Activated T-cell treated with anti-CD3 and anti-CD28 coated beads, Interleukin-2, amount 50 U/mL, for 4 hours (primary cell): ENCODE measurements at regions not wholly inside any gene's neighbourhood (a gene's known extent, or its start where the extent isn't known, plus 50 kb on each side); places are given as distances from the start of the nearest gene placed in this dataset.
A peak's percentile ranks its signal among the peaks of the same experiment; 100 is the strongest.
"Not testable (repeated sequence)": the region's sequence is repeated elsewhere in the genome, so short reads cannot be mapped to it uniquely, and the experiment has no call there.

Source experiments
- ATAC-seq, 2 donors: fragments of 200-7000 bp; cut with Tn5 transposase; one replicate each; pipeline ENCODE4 v1.10.0; 2021
- DNase-seq: peaks from one replicate; pipeline ENCODE4 v3.0.0-alpha.2; 2020
- H3K27me3 Mint-ChIP-seq: one replicate; pipeline ENCODE4 v1.8.0; 2021; ENCODE audit warnings: low read depth, mixed read lengths
- H3K36me3 Mint-ChIP-seq: one replicate; pipeline ENCODE4 v1.8.0; 2022; ENCODE audit warnings: mixed read lengths; ENCODE audit not compliant: insufficient read depth
- H3K4me1 Mint-ChIP-seq: one replicate; pipeline ENCODE4 v1.8.0; 2021; ENCODE audit warnings: low read depth, mixed read lengths
- H3K4me3 Mint-ChIP-seq: one replicate; pipeline ENCODE4 v1.8.0; 2021; ENCODE audit warnings: mild to moderate bottlenecking, moderate library complexity, mixed read lengths
- H3K9me3 Mint-ChIP-seq: one replicate; pipeline ENCODE4 v1.8.0; 2021; ENCODE audit warnings: mixed read lengths

- Mint-ChIP-seq H3K4me1 (no peaks in the 10 kb centered on the region), H3K36me3 (no peaks in the 10 kb centered on the region), H3K27me3 (peaks cover 22% of the 10 kb centered on the region), H3K4me3 (no peak overlapping the region), H3K9me3 (peaks cover 10% of the 10 kb centered on the region)
- DNase-seq (no peak), ATAC-seq (no peak)
These were observed 231.0 kb downstream of the RAB11FIP4 start for GRCh38 chr17:31622500-31622899.

- H3K36me3 Mint-ChIP-seq, result no peaks in the 10 kb centered on the region
These were observed 230.1 kb downstream of the RAB11FIP4 start for GRCh38 chr17:31621566-31621965.

DNA sequence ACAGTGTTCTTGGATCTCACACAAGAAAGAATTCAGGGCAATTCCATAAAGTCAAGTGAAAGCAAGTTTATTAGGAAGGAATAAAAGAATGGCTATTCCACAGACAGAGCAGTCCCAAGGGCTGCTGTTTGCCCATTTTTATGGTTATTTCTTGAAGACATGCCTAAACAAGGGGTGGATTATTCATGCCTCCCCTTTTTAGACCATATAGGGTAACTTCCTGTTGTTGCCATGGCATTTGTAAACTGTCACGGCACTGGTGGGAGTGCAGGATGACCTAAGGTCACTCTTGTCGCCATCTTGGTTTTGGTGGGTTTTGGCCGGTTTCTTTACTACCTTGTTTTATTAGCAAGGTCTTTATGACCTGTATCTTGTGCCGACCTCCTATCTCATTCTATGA lies 219.6 kb downstream of the RAB11FIP4 start:
- H3K9me3 Mint-ChIP-seq, H3K4me3 Mint-ChIP-seq, H3K27me3 Mint-ChIP-seq, DNase-seq, H3K4me1 Mint-ChIP-seq, H3K36me3 Mint-ChIP-seq, ATAC-seq: not testable (repeated sequence)

More at GRCh38 chr17:31621566-31621965, 230.1 kb downstream of the RAB11FIP4 start:
- no peak for ATAC-seq
- H3K4me3 Mint-ChIP-seq, result no peak overlapping the region
- DNase-seq, result no peak
- H3K9me3 Mint-ChIP-seq, result peaks cover 10% of the 10 kb centered on the region
- H3K27me3 Mint-ChIP-seq, result peaks cover 19% of the 10 kb centered on the region
- H3K4me1 Mint-ChIP-seq, result no peaks in the 10 kb centered on the region

GRCh38 chr17:31609996-31610910 lies 218.8 kb downstream of the RAB11FIP4 start:
- H3K4me1 Mint-ChIP-seq, result no peaks in the 10 kb centered on the region
- ATAC-seq, result no peak

GRCh38 chr17:31609331-31609730 lies 217.9 kb downstream of the RAB11FIP4 start:
- H3K9me3 Mint-ChIP-seq, result no peaks in the 10 kb centered on the region
- H3K4me3 Mint-ChIP-seq, result no peak overlapping the region
- ATAC-seq, result no peak
- no peak for DNase-seq
- H3K4me1 Mint-ChIP-seq, result no peaks in the 10 kb centered on the region
- H3K27me3 Mint-ChIP-seq, result peaks cover 3% of the 10 kb centered on the region
- H3K36me3 Mint-ChIP-seq, result no peaks in the 10 kb centered on the region

More at GRCh38 chr17:31609996-31610910, 218.8 kb downstream of the RAB11FIP4 start:
- H3K36me3 Mint-ChIP-seq, result no peaks in the 10 kb centered on the region
- DNase-seq, result no peak
- peaks cover 3% of the 10 kb centered on the region for H3K27me3 Mint-ChIP-seq
- H3K4me3 Mint-ChIP-seq, result no peak overlapping the region
- H3K9me3 Mint-ChIP-seq, result no peaks in the 10 kb centered on the region

DNA sequence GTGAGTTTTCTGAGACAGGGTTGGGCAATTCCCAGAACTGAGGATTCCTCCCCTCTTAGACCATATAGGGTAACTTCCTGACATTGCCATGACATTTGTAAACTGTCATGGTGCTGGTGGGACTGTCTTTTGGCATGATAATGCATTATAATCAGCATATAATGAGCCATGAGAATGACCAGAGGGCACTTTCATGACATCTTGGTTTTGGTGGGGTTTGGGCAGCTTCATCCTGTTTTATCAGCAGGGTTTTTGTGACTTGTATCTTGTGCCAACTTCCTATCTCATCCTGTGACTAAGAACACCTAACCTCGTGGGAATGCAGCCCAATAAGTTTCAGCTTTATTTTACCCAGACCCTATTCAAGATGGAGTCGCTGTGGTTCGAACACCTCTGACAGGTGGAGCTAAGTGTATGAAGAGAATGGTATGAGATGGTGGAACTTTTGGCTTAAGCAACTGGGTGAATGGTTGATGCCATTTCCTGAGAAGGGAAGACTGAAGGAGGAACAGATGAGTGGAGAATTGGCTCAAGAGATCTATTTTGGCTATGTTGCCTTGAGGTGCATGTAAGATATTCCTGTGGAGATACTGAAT lies 217.3 kb downstream of the RAB11FIP4 start:
- Mint-ChIP-seq H3K4me3 (no peak overlapping the region), H3K9me3 (no peaks in the 10 kb centered on the region), H3K36me3 (no peaks in the 10 kb centered on the region), H3K27me3 (peaks cover 4% of the 10 kb centered on the region), H3K4me1 (no peaks in the 10 kb centered on the region)
- ATAC-seq (no peak), DNase-seq (no peak)

DNA sequence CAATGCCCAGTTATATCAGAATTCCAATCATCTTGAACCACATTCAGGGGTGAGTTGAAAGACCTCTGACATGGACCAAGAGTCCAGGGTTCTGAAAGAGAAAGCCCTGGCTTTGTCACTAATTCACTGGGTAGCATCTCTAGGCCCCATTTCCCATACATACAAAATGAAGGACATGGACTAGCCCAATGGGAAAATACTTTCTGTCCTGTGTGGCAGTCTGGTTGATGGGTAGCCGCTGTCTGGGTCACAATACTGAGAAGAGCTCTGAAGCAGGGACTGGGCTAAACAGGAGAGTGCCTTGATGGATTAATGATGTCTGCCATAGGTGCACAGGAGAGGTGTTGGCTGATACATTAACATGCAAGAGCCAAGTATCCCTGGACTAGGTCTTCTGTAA lies 214.3 kb downstream of the RAB11FIP4 start:
- Mint-ChIP-seq H3K27me3 (peaks cover 3% of the 10 kb centered on the region), H3K4me1 (no peaks in the 10 kb centered on the region), H3K9me3 (no peaks in the 10 kb centered on the region), H3K4me3 (no peak overlapping the region), H3K36me3 (no peaks in the 10 kb centered on the region)
- no peak for DNase-seq
- ATAC-seq, result no peak

- DNase-seq (no peak), ATAC-seq (no peak)
- Mint-ChIP-seq H3K36me3 (no peaks in the 10 kb centered on the region), H3K9me3 (no peaks in the 10 kb centered on the region), H3K4me1 (no peaks in the 10 kb centered on the region), H3K27me3 (peaks cover 1% of the 10 kb centered on the region), H3K4me3 (no peak overlapping the region)
These were observed 213.5 kb downstream of the RAB11FIP4 start for GRCh38 chr17:31604936-31605335.

DNA sequence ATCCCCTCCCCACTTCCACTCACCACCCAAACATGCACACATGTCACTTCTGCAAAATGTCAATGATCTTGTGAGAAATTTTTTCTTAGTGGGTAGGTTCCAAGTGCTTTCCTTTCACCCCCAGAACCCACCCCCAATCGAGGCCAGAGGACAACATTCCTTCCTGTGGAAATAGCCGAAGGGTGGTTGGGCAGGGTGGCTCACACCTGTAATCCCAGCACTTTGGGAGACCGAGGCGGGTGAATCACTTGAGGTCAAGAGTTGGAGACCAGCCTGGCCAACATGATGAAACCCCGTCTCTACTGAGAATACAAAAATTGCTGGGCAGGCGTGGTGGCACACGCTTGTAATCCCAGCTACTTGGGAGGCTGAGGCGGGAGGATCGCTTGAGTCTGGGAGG lies 208.7 kb downstream of the RAB11FIP4 start:
- not testable (repeated sequence) for H3K27me3 Mint-ChIP-seq

DNA sequence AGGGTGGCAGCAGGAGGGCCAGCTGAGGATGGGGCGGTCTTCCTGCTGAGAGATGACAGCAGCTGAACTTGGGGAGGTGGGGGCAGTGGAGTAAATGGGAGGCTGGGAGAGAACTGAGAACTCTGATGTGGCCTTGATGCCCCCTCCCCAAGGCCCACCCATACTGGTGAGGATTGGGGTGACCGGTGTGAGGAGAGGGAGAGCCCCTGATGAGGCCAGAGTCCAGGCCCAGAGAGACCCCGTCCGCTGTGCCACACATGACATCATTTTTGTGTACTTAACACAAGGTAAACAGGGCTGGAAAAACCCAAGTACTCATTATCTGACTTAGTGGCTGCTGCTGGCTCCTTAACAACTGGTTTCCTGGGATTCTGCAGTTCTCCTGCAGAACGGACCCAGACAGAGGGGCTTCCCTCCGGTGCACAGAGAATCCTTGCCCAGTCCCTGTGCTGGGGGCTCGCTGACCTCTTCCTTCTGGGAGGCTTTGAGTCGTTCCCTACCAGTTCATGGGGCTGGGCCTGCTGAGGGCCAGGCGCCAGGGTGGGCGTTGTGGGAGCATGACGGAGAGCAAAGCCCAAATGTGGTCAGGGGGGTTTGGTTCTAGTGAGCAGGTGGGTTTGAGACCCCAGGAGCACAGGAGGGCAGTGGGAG lies 207.6 kb downstream of the RAB11FIP4 start:
- H3K9me3 Mint-ChIP-seq, result no peaks in the 10 kb centered on the region
- no peak overlapping the region for H3K4me3 Mint-ChIP-seq
- no peak for ATAC-seq
- no peaks in the 10 kb centered on the region for H3K36me3 Mint-ChIP-seq
- H3K4me1 Mint-ChIP-seq, result peaks cover 2% of the 10 kb centered on the region
- no peak for DNase-seq
- no peaks in the 10 kb centered on the region for H3K27me3 Mint-ChIP-seq

More for the DNA sequence above, 208.7 kb downstream of the RAB11FIP4 start:
- not testable (repeated sequence) for ATAC-seq, H3K36me3 Mint-ChIP-seq, H3K4me1 Mint-ChIP-seq, H3K4me3 Mint-ChIP-seq, H3K9me3 Mint-ChIP-seq, DNase-seq

GRCh38 chr17:31598399-31598782 lies 206.9 kb downstream of the RAB11FIP4 start:
- Mint-ChIP-seq H3K4me1 (peaks cover 2% of the 10 kb centered on the region), H3K36me3 (no peaks in the 10 kb centered on the region), H3K9me3 (no peaks in the 10 kb centered on the region), H3K4me3 (no peak overlapping the region), H3K27me3 (no peaks in the 10 kb centered on the region)
- DNase-seq (no peak), ATAC-seq (no peak)

DNA sequence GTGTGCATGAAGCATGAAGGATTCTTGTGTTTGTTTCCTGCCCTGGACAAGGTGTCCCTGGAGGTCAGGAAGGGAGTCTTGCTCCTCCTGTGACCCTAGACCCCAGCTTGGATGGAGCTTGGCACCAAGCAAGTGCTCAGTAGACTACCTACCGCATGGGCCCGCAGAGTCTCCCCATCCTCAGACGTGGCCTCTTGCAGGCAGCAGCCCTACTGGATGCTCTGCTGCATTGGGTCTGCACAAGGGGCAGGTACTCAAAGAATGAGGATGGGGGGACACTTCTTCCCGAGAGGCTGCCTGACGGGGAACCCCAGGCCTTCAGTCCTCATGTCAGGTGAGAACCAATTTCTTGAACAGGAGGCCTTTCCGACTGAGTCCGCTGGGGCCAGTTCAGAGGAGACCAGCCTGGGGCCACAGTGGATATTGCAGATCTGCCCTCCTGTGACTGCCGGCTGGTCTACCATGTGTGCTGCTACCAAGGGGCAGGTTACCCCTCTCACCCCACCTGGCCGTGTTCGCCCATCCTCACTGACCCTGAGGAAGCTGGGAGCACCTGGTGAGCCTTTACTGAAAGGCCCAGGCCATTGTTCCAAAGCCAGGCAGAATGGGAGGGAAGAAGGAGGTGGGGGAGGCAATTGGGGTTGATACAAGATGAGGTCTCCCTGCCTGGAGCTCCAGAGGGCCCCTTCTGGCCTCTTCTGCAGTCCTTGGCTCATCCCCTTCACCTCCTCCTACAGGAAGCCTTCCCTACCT lies 206.3 kb downstream of the RAB11FIP4 start:
- no peaks in the 10 kb centered on the region for H3K27me3 Mint-ChIP-seq
- H3K4me1 Mint-ChIP-seq, result peaks cover 2% of the 10 kb centered on the region
- ATAC-seq (no peak), DNase-seq (no peak)
- no peak overlapping the region for H3K4me3 Mint-ChIP-seq
- H3K36me3 Mint-ChIP-seq, result no peaks in the 10 kb centered on the region
- H3K9me3 Mint-ChIP-seq, result no peaks in the 10 kb centered on the region

GRCh38 chr17:31596382-31597323 lies 205.2 kb downstream of the RAB11FIP4 start:
- Mint-ChIP-seq H3K36me3 (no peaks in the 10 kb centered on the region), H3K4me1 (peaks cover 2% of the 10 kb centered on the region), H3K27me3 (no peaks in the 10 kb centered on the region), H3K4me3 (no peak overlapping the region), H3K9me3 (no peaks in the 10 kb centered on the region)
- DNase-seq (no peak), ATAC-seq (peak; percentile 35 to 59)
